ENCODE measurements at regions not wholly inside any gene's neighbourhood (a gene's known extent, or its start where the extent isn't known, plus 50 kb on each side); places are given as distances from the start of the nearest gene placed in this dataset.

DNA sequence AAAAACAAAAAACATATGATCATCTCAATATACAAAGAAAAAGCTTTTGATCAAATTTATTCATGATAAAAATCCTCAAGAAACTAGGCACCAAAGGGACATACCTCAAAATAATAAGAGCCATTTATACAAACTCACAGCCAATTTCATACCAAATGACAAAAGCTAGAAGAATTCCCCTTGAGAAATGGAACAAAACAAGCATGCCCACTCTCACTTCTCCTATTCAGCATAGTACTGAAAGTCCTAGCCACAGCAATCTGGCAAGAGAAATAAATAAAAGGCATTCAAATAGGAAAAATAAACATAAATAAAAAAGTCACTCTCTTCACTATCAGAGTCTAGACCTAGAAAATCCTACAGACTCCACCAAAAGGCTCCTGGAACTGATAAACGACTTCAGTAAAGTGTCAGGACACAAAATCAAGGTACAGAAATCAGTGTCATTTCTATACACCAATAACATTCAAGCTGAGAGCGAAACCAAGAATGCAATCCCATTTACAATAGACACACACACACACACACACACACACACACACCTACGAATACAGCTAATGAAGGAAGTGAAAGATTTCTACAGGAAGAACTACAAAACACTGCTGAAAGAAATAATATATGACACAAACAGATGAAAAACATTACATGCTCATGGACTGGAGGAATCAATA, 1486.2 kb upstream of the SEL1L start:
- FAIRE-seq (no peak), DNase-seq (ENCODE audit: insufficient read length, low spot score) (no peak)
- TF ChIP-seq, protein P1, sequence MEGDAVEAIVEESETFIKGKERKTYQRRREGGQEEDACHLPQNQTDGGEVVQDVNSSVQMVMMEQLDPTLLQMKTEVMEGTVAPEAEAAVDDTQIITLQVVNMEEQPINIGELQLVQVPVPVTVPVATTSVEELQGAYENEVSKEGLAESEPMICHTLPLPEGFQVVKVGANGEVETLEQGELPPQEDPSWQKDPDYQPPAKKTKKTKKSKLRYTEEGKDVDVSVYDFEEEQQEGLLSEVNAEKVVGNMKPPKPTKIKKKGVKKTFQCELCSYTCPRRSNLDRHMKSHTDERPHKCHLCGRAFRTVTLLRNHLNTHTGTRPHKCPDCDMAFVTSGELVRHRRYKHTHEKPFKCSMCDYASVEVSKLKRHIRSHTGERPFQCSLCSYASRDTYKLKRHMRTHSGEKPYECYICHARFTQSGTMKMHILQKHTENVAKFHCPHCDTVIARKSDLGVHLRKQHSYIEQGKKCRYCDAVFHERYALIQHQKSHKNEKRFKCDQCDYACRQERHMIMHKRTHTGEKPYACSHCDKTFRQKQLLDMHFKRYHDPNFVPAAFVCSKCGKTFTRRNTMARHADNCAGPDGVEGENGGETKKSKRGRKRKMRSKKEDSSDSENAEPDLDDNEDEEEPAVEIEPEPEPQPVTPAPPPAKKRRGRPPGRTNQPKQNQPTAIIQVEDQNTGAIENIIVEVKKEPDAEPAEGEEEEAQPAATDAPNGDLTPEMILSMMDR (IDR thresholded peaks at IDR 0.05; ENCODE audit: insufficient read depth, missing control alignments): no peak

DNA sequence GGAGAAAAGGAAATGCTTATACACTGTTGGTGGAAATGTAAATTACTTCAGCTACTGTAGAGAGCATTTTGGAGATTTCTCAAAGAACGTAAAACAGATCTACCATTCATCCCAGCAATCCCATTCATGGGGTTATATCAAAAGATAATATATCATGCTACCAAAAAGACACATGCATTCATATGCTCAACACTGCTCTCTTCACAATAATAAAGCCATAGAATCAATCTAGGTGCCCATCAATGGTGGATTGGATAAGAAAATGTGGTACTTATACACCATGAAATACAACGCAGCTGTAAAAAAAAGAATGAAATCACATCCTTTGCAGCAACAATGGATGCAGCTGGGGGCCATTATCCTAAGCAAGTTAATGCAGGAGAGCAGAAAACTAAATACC, 1487.7 kb upstream of the SEL1L start:
- TF ChIP-seq, protein P1 (IDR thresholded peaks at IDR 0.05; ENCODE audit: insufficient read depth, missing control alignments): no peak
- DNase-seq (ENCODE audit: insufficient read length, low spot score): no peak
- no peak for FAIRE-seq

DNA sequence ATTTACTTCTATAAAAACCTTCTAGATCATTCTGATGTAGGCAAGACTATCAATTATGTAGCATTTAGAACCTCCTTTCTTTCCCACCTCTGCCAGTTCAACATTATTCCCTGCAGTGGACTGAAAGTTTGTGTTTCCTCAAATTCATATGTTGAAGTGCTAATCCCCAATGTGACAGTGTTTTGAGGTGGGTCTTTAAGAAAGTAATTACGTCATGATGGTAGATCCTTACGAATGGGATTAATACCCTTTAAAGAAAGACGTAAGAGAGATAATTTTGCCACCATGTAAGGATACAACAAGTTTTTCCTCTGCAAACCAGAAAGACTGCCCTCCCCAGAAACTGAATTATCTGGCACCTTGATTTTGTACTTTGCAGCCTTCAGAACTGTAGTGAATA, 1489.7 kb upstream of the SEL1L start:
- FAIRE-seq (no peak), DNase-seq (ENCODE audit: insufficient read length, low spot score) (no peak)
- TF ChIP-seq, protein P1 (IDR thresholded peaks at IDR 0.05; ENCODE audit: insufficient read depth, missing control alignments): no peak

DNA sequence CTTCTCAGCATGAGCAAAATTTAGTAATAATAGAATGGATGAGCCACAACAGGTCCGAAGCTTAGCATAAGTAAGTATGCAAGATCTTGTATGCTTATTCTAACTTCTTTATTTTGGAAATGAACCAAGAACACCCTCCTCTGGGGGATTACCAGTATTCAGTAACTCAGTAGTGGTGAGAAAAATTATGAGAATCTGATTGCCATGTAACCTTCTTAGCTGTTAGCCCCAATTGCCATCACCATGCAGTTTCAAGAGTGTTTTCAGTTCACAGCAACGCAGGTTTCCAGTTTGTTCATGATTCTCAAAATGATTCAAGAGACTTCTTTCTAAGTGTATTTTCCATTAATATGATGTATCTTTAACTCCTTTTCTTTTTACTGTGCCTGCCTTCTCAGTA, 1507.6 kb upstream of the SEL1L start:
- FAIRE-seq (no peak), DNase-seq (ENCODE audit: insufficient read length, low spot score) (no peak)
- TF ChIP-seq, protein P1 (IDR thresholded peaks at IDR 0.05; ENCODE audit: insufficient read depth, missing control alignments): no peak

DNA sequence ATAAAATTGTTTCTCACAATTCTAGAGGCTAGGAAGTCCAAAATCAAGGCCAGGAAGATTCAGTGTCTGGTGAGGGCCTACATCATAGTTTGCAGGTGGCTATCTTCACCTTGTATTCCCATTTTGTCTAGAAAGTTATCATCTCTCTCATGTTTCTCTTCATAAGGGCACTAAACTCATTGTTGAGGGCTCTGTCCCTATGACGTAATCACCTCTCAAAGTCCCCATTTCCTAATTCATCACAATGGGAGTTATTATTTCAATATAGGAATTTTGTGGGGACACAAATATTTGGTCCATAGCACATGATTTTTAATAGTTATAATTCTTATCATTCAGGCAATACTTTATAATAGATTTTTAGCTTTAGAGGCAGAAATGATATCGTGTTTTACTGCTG, 1509.2 kb upstream of the SEL1L start:
- no peak for DNase-seq (ENCODE audit: insufficient read length, low spot score)
- no peak for FAIRE-seq
- TF ChIP-seq, protein P1 (IDR thresholded peaks at IDR 0.05; ENCODE audit: insufficient read depth, missing control alignments): no peak

DNA sequence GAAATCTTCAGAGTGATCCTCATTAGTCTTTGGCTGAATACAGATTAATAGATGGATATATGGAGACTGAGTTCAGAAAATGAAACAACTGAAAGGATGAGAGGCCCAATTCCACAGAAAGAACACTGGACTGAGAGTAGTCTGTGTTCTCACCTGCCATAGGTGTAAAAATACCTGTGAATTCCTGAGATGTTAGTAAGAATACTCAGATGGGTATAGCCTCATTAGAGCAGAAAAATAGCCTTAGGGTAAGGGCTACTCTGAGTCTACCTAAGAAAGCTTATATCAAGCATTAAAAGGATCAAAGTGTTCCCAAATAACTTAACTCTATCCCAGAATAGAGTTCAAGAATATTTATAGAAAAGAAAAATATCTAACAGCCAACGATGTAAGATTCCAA, 1510.3 kb upstream of the SEL1L start:
- FAIRE-seq (no peak), DNase-seq (ENCODE audit: insufficient read length, low spot score) (no peak)
- TF ChIP-seq, protein P1 (IDR thresholded peaks at IDR 0.05; ENCODE audit: insufficient read depth, missing control alignments): no peak

DNA sequence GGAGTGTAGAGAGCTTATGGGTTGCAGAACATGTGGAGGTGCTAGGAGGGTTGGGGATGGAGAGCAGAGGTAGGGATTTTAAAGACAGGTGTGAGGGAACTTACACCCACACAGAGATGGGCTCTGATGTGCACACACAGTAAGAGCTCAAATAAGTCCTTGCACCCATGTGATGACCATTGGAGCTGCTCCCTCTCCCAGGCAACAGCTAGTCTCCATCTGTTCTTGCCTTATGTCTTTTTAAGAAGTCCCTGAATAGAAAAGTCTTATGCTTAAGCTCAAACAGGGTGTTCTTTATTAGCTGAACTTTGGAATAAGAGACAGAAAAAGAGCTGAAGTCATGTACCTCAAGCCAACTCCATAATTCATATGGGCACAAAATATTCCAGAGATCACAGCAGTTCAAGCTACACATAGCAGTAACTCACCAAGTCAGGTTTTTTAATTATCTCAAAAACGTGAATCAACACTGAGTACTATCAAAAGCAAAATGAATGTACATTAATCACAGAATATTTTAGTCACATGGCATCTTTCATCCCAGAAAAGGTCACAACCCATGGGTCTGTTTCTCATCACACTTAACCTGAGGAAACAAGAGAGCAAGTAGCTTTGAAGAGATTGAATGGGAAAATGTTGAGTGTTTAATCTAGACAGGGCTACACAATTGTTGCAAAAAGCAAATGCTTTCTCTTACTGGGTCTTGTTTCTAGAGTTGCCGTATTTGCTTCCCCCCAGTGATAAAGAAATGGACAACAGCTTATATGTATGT, 1513.6 kb upstream of the SEL1L start:
- FAIRE-seq (no peak), DNase-seq (ENCODE audit: insufficient read length, low spot score) (no peak)
- TF ChIP-seq, protein P1 (IDR thresholded peaks at IDR 0.05; ENCODE audit: insufficient read depth, missing control alignments): no peak
